ENCODE measurements at regions not wholly inside any gene's neighbourhood (a gene's known extent, or its start where the extent isn't known, plus 50 kb on each side); places are given as distances from the start of the nearest gene placed in this dataset.
"Not testable (repeated sequence)": the region's sequence is repeated elsewhere in the genome, so short reads cannot be mapped to it uniquely, and the experiment has no call there.

DNA sequence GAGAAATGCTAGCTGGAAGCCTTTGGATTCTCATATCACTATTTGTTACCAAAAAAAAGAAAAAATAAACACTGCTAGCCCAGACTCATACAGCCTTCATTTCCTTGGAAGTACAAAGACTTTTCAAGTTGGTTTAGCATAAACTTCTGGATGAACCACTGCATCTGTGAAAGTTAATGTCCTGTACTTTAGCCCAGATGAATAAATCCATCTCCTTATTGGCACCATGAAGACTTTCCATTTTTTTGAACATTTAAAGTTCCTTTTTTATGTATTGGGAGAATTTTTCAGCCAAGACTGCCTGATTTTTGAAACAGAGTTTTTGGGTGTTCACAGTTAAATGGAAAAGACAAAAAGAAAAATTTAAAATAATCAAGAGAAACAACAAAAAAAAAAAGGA, 184.0 kb upstream of the C1orf87 start:
- H3K27ac ChIP-seq (ENCODE audit: low read depth, low read length, poor library complexity, severe bottlenecking), result no peak overlapping the region
- ChIA-PET POLR2A (interaction anchor here (0.7 kb wide), 1 partner anchor 178 kb away, joined by 4 read pairs; no protein-coding TSS in a partner anchor), CTCF (ENCODE audit: unreplicated experiment) (no interaction called here)
- no peaks in the 10 kb centered on the region for H3K79me2 ChIP-seq (ENCODE audit: insufficient read depth, low read depth, low read length)
- H3K4me3 ChIP-seq (ENCODE audit: low read depth, low read length, poor library complexity, severe bottlenecking), result no peak overlapping the region
- DNase-seq (ENCODE audit: low spot score), result no peak
- H2AFZ ChIP-seq (ENCODE audit: low read length), result no peak overlapping the region
- intact Hi-C loops (cut with micrococcal nuclease; ENCODE audit: unreplicated experiment), result no loop called here
- H4K20me1 ChIP-seq (ENCODE audit: insufficient read depth, low read length), result no peaks in the 10 kb centered on the region
- no peaks in the 10 kb centered on the region for H3K9me2 ChIP-seq (ENCODE audit: insufficient read depth, low read length)
- no peak overlapping the region for H3K4me2 ChIP-seq (ENCODE audit: low read length)
- no peaks in the 10 kb centered on the region for H3K36me3 ChIP-seq (ENCODE audit: insufficient read depth, low read length)
- H3K9me3 ChIP-seq (ENCODE audit: low read length), result no peaks in the 10 kb centered on the region
- H3K4me1 ChIP-seq (ENCODE audit: insufficient read depth, low read length, poor library complexity, severe bottlenecking), result no peaks in the 10 kb centered on the region
- BruUV-seq (replicated peaks), result no TSS peak
- TF ChIP-seq EZH2phosphoT487 (IDR thresholded peaks at IDR 0.05; ENCODE audit: borderline replicate concordance, low read depth, low read length), result no peak
- TF ChIP-seq, protein P1, sequence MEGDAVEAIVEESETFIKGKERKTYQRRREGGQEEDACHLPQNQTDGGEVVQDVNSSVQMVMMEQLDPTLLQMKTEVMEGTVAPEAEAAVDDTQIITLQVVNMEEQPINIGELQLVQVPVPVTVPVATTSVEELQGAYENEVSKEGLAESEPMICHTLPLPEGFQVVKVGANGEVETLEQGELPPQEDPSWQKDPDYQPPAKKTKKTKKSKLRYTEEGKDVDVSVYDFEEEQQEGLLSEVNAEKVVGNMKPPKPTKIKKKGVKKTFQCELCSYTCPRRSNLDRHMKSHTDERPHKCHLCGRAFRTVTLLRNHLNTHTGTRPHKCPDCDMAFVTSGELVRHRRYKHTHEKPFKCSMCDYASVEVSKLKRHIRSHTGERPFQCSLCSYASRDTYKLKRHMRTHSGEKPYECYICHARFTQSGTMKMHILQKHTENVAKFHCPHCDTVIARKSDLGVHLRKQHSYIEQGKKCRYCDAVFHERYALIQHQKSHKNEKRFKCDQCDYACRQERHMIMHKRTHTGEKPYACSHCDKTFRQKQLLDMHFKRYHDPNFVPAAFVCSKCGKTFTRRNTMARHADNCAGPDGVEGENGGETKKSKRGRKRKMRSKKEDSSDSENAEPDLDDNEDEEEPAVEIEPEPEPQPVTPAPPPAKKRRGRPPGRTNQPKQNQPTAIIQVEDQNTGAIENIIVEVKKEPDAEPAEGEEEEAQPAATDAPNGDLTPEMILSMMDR (conservative IDR thresholded peaks at IDR 0.05; ENCODE audit: low read length), result no peak

GRCh38 chr1:60255565-60255964, 182.0 kb upstream of the C1orf87 start:
- no peak for DNase-seq (ENCODE audit: low spot score)
- Histone ChIP-seq H3K79me2 (ENCODE audit: insufficient read depth, low read depth, low read length) (no peaks in the 10 kb centered on the region), H3K9me3 (ENCODE audit: low read length) (no peaks in the 10 kb centered on the region), H2AFZ (ENCODE audit: low read length) (no peak overlapping the region), H3K9me2 (ENCODE audit: insufficient read depth, low read length) (no peaks in the 10 kb centered on the region), H3K4me2 (ENCODE audit: low read length) (no peak overlapping the region), H4K20me1 (ENCODE audit: insufficient read depth, low read length) (no peaks in the 10 kb centered on the region), H3K4me3 (ENCODE audit: low read depth, low read length, poor library complexity, severe bottlenecking) (no peak overlapping the region), H3K4me1 (ENCODE audit: insufficient read depth, low read length, poor library complexity, severe bottlenecking) (no peaks in the 10 kb centered on the region), H3K27ac (ENCODE audit: low read depth, low read length, poor library complexity, severe bottlenecking) (no peak overlapping the region), H3K36me3 (ENCODE audit: insufficient read depth, low read length) (no peaks in the 10 kb centered on the region)
- no peak for TF ChIP-seq EZH2phosphoT487 (IDR thresholded peaks at IDR 0.05; ENCODE audit: borderline replicate concordance, low read depth, low read length)
- TF ChIP-seq, protein P1 (conservative IDR thresholded peaks at IDR 0.05; ENCODE audit: low read length), result no peak
- intact Hi-C loops (cut with micrococcal nuclease; ENCODE audit: unreplicated experiment), result no loop called here
- ChIA-PET CTCF (ENCODE audit: unreplicated experiment) (no interaction called here), POLR2A (no interaction called here)
- no TSS peak for BruUV-seq (replicated peaks)

GRCh38 chr1:60251426-60251825, 177.9 kb upstream of the C1orf87 start:
- TF ChIP-seq, protein P1 (conservative IDR thresholded peaks at IDR 0.05; ENCODE audit: low read length), result no peak
- no peak for TF ChIP-seq EZH2phosphoT487 (IDR thresholded peaks at IDR 0.05; ENCODE audit: borderline replicate concordance, low read depth, low read length)
- Histone ChIP-seq H3K79me2 (ENCODE audit: insufficient read depth, low read depth, low read length) (no peaks in the 10 kb centered on the region), H4K20me1 (ENCODE audit: insufficient read depth, low read length) (no peaks in the 10 kb centered on the region), H3K9me3 (ENCODE audit: low read length) (no peaks in the 10 kb centered on the region), H3K4me3 (ENCODE audit: low read depth, low read length, poor library complexity, severe bottlenecking) (no peak overlapping the region), H3K4me1 (ENCODE audit: insufficient read depth, low read length, poor library complexity, severe bottlenecking) (no peaks in the 10 kb centered on the region), H2AFZ (ENCODE audit: low read length) (no peak overlapping the region), H3K36me3 (ENCODE audit: insufficient read depth, low read length) (no peaks in the 10 kb centered on the region), H3K9me2 (ENCODE audit: insufficient read depth, low read length) (no peaks in the 10 kb centered on the region), H3K27ac (ENCODE audit: low read depth, low read length, poor library complexity, severe bottlenecking) (no peak overlapping the region), H3K4me2 (ENCODE audit: low read length) (no peak overlapping the region)
- POLR2A ChIA-PET, result no interaction called here
- DNase-seq (ENCODE audit: low spot score), result no peak
- CTCF ChIA-PET (ENCODE audit: unreplicated experiment), result no interaction called here
- no TSS peak for BruUV-seq (replicated peaks)
- intact Hi-C loops (cut with micrococcal nuclease; ENCODE audit: unreplicated experiment), result no loop called here

- intact Hi-C loops (cut with micrococcal nuclease; ENCODE audit: unreplicated experiment); H3K4me1 ChIP-seq (ENCODE audit: insufficient read depth, low read length, poor library complexity, severe bottlenecking); H3K79me2 ChIP-seq (ENCODE audit: insufficient read depth, low read depth, low read length); POLR2A ChIA-PET; H3K9me3 ChIP-seq (ENCODE audit: low read length); H3K4me3 ChIP-seq (ENCODE audit: low read depth, low read length, poor library complexity, severe bottlenecking); H3K36me3 ChIP-seq (ENCODE audit: insufficient read depth, low read length); H4K20me1 ChIP-seq (ENCODE audit: insufficient read depth, low read length); BruUV-seq (replicated peaks); H2AFZ ChIP-seq (ENCODE audit: low read length); CTCF ChIA-PET (ENCODE audit: unreplicated experiment); H3K9me2 ChIP-seq (ENCODE audit: insufficient read depth, low read length); DNase-seq (ENCODE audit: low spot score); H3K27ac ChIP-seq (ENCODE audit: low read depth, low read length, poor library complexity, severe bottlenecking); H3K4me2 ChIP-seq (ENCODE audit: low read length): not testable (repeated sequence)
Observed at GRCh38 chr1:60247467-60247866, 173.9 kb upstream of the C1orf87 start.

Data from OCI-LY7 (cell line).